Activated naive CD4-positive, alpha-beta T cell treated with anti-CD3 and anti-CD28 coated beads, Interleukin-2, amount 50 U/mL, for 16 hours (primary cell): ENCODE measurements at regions not wholly inside any gene's neighbourhood (a gene's known extent, or its start where the extent isn't known, plus 50 kb on each side); places are given as distances from the start of the nearest gene placed in this dataset.
"Not testable (repeated sequence)": the region's sequence is repeated elsewhere in the genome, so short reads cannot be mapped to it uniquely, and the experiment has no call there.

Experiments
- DNase-seq: peaks from one replicate; pipeline ENCODE4 v3.0.0-alpha.2; 2020

DNA sequence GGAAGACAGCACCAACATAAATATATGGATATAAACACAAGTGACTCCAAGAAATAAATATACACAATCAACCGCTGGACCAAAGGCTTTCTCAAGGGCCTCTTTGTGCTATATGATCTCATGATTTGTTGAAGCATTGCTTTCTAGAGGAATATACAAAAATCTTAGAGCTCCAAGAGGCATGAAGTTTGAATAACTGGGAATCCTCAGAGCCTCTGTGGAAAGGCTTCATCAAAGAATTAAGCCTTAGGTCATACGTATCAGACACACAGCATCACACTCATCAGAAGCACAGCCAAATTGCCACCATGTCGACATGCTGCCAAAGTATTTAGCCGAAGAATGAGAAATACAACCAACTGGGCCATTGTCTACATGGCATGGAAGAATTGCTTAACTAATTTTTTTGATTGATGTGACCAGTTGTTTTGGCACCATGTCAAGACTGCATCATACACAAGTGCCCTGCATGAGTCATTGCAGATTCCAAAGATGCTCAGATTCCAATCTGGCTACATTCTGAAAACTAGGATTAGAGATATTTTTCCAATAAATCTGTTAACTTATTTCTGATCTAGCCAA is 860.6 kb upstream of the ZEB2 start:
- no peak for DNase-seq

DNA sequence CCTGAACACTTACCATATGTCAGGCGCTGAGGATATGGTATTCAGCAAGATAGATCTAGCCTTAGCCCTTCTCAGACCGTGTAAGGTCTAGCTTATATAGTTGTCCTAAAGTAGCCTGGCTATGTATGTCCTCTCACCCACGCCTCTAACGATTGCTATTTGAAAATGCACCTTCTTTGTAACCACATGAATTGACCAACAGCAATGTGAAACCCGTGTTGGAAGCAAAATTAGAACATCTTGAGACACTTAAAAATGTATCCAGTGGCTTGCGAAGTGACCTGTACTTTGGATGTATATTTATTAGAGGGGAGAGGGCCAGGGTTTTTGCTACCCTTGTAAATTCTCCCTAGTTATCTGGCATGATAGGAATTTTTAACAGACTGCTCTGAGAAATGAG is 860.0 kb upstream of the ZEB2 start:
- DNase-seq: no peak

- no peak for DNase-seq
These were observed 854.2 kb upstream of the ZEB2 start for GRCh38 chr2:145374165-145374564.

DNA sequence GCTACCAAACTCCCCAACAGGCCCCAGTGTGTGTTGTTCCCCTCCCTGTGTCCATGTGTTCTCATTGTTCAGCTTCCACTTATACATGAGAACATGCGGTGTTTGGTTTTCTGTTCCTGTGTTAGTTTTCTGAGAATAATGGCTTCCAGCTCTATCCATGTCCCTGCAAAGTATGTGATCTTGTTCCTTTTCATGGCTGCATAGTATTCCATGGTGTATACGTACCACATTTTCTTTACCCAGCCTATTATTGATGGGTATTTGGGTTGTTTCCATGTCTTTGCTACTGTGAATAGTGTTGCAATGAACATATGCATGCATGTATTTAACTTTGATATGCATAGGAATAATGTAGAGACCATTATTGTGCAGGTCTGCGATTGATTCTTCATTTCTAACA is 847.4 kb upstream of the ZEB2 start:
- DNase-seq: not testable (repeated sequence)

DNA sequence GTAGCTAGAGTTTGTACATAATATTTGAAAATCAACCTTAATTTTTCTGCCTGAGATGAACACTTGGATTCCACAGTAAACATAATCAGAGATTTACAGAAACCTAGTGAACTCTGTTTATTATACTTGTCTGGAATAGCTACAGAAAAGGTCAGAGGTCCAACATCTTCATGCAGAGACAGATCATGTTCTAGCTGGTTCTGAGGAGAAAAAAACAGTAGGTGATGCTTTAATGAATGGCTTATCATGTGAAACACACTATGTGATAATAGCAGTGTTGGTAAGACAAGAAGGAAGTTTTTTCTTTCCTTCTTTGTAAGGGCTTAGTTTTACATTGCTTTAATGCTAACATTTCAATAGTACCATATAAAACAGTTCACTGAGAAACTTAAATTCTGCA is 846.4 kb upstream of the ZEB2 start:
- DNase-seq: no peak

DNA sequence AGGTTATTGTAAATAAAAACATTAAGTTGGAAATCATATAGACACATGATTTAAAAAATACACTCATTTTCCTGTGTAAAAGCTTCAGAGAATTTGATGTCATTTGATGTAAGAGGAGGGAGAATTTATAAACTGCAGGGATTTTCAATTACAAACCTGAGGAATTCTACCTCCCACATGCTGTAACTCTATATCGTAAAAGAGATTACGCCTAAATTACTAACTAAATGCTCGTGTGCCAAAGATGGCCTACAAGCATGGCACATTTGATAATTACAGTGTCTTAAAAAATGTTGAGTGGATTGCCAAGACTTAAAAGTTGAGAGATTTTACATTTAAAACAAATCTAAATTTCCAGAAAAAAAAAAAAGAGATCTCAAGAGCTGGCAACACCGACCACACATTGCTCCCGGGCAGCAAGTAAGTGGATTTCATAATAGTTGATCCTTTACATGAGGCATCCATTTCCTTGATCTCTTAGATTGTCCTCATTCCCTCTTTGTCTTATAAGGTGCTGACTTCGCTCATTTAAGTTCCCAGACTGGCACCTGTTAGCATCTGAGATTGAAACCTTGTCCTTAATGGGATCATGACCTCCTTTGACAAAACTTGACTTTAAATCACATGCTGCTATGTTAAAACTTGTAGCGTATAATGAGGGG is 840.3 kb upstream of the ZEB2 start:
- DNase-seq: no peak

DNA sequence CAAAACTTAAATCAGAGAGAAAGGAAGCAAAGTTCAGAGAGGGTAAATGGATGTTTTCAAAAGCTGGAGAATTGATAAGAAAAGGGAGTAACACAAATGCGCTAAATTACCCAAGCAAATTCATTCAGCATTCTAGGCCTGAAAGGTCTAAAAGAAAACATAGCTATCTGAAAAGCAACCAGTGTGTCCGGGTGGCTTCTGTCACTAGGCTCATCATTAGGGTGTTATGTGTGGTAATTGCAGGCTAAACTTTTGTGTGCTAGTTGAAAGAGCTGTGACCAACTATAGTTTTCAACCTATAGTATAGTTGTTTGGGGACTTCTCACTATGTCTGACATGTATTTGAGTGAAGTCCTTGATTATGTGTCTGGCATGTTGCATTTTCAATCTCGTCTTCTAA is 839.6 kb upstream of the ZEB2 start:
- DNase-seq: no peak

- no peak for DNase-seq
These were observed 836.1 kb upstream of the ZEB2 start for GRCh38 chr2:145356056-145356455.

GRCh38 chr2:145352484-145352883 is 832.6 kb upstream of the ZEB2 start:
- no peak for DNase-seq

GRCh38 chr2:145351864-145352425 is 832.0 kb upstream of the ZEB2 start:
- no peak for DNase-seq

GRCh38 chr2:145350011-145350410 is 830.1 kb upstream of the ZEB2 start:
- DNase-seq: no peak

DNA sequence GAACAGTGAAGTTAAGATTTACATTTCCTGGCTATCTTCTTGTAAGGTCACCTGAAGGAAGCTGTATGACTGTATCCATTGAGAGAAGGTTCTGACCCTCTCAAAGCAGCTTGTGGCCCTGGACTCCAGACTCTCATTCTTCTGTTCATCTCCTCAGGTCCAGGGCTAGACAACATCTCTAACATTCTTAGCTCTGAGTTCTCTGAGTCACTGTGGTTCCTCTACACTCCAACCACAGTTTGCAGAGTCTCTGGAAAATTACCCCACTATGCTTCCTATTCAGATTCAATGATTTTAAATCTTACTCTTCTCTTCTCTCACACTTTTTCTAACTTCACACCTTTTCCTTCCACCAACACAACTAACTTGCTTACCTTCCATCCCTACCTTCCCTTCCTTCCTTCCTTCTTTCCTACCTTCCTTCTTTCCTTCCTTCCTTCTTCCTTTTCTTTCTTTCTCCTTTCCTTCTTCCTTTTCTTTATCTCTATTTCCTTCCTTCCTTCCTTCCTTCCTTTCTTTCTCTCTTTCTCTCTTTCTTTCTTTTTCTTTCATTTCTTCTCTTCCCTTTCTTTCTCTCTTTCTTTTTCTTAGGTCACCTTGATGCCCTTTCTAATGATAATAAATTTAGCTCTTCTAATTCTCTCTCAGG is 824.3 kb upstream of the ZEB2 start:
- no peak for DNase-seq

DNA sequence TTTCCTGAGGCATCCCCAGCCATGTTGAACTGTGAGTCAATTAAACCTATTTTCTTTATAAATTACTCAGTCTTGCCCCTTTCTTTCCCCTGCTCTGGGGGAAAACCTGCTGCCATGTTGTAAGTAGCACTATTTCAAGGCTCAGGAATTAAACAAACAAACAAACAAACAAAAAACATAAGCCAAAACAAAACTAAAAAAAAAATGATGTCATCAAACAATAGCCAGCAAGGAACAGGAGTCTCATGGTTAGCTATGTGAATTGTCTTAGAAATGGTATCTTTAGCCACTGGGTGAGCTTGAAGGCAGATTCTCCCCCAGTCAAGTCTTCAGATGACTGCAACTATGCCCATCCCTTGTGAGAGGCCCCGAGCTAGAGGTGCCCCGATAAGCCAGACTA is 823.4 kb upstream of the ZEB2 start:
- DNase-seq: no peak

GRCh38 chr2:145341536-145341935 is 821.6 kb upstream of the ZEB2 start:
- DNase-seq: no peak

DNA sequence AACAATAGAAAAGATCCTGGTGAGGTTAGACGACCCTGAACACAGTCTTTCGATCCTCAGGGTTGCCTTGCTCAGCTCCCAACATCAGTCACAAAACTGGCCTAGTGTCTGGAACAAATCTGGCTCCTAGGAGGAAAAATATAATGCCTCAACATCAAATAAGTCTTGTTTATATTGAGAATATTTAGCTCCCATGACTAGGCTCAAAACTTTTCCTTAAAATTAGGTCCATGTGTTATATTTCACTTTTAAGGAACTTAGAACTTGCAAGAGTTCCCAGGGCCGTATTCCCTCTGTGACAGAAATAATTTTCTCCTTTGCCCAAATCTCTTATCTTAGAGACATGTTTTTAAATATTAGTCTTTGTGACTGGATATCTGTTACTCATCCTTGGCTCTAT is 819.7 kb upstream of the ZEB2 start:
- DNase-seq: no peak

DNA sequence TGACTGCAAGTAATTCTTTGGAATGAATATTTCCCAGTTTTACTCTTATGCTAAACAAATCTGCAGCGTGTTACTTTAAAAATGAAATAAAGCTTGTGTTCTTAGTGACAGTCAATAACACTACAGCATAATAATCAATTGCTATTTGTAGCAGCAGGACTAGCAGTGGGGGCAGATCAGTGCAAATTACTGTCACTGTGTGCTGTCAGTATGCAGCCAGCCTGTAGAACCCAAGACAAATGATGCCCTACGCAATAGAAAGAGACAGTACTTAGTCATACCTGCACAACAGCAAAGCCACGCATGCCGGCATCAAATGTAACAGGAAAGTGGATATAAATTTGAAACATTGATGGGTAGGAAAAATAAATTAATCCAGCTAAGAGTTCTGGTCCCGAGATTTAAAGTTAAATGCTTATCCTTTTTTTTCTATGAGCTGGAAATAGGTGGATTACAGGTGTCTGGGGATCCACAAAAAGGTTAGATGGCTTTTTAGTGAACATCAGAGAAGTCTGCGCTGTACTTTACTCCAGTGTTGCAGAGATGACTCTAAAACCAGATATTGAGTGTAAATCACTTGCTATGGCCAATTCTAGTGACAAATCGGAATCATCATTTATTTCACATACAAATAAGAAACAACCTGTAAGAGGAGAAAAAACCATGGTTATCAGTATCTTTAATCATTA is 812.4 kb upstream of the ZEB2 start:
- no peak for DNase-seq

GRCh38 chr2:145329971-145330370 is 810.1 kb upstream of the ZEB2 start:
- DNase-seq: no peak

DNA sequence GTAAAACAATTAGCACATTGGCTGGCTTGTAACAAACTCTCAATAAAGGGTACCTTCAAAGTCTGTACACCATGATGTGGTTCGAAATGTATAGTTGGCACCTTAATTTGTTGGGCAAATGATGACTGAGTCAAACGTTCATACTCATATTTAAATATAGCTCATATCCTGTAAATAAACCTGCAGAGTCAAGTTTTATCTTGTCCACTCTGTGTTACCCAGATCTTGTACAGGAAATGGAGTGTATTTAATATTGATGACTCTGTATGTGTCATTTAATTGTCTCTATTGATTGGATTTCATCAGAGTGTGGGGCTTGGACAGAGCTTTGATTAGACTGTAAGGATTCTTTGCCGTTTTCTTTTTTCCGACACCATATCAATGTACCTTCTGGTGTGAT is 805.6 kb upstream of the ZEB2 start:
- no peak for DNase-seq

GRCh38 chr2:145324748-145325147 is 804.8 kb upstream of the ZEB2 start:
- no peak for DNase-seq

GRCh38 chr2:145323512-145323911 is 803.6 kb upstream of the ZEB2 start:
- no peak for DNase-seq

- DNase-seq: no peak
These were observed 801.4 kb upstream of the ZEB2 start for GRCh38 chr2:145321344-145321743.

GRCh38 chr2:145316496-145316895 is 796.6 kb upstream of the ZEB2 start:
- DNase-seq: no peak

DNA sequence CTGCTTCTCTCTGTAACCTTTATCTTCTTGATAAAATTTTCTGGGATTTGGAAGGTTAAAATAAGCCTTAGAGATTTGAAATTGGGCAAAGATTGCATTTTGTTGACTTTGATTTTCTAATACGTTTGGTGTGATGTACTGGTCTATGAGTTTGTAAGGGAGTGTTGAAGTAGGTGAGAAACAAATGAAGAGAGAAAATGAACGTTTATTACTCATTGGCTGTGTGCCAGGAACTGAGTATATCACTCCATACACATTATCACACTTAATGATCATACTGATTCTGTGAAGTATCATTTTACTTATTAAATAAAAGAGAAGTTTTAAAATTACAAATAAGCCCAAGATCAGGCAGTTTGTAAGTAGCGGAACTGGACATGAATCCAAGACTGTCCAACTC is 795.1 kb upstream of the ZEB2 start:
- DNase-seq: no peak

DNA sequence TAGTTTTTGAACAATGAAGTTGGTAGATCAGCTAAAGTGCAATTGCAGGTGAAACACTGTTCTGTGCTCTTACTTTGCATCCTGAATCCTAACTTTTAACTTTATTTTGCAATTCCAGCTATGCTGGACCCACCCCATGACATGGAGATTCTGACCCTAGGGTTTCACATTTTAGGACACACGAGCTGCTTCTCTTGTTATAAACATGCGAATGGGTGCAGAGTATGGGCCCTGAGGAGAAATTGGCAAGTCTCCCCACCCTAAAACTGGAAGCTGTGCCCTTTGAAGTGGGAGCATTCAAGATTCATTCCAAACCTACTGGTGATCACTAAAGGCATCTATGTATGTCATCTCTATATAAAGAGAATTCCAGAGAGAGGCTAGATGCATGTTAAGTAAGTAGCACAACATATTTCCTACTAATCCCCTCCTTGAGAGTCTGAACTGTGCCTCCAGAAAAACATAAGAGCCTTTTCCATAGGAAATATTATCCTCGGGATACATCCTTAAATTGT is 794.3 kb upstream of the ZEB2 start:
- no peak for DNase-seq
